ENCODE measurements at regions not wholly inside any gene's neighbourhood (a gene's known extent, or its start where the extent isn't known, plus 50 kb on each side); places are given as distances from the start of the nearest gene placed in this dataset.

DNA sequence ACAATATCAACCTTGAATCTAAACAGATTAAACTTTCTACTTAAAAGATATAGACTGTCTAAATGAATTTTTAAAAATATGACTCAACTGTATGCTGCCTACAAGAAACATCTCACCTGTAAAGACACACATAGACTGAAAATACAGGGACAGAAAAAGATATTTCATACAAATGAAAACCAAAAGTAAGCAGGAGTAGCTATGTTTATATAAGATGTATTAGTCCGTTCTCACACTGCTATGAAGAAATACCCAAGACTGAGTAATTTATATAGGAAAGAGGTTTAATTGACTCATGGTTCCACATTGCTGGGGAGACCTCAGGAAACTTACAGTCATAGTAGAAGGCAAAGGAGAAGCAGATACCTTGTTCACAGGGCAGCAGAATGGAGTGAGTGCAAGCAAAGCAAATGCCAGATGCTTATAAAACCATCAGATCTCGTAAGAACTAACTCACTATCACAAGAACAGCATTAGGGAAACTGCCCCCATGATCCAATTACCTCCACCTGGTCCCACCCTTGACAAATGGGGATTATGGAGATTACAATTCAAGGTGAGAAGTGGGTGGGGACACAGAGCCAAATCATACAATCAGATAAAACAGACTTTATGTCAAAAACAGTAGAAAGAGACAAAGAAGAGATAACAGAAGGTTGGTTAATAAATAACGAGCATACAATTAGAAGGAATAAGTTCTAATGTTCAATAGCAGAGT lies 214.4 kb upstream of the SLC39A10 start:
- no peak for TF ChIP-seq TAF1 (IDR thresholded peaks at IDR 0.05; ENCODE audit: borderline replicate concordance, low read depth, low read length)
- TF ChIP-seq POLR2A (IDR thresholded peaks at IDR 0.05; ENCODE audit: low read depth, low read length), result no peak
- no peak for TF ChIP-seq POLR2AphosphoS5 (IDR thresholded peaks at IDR 0.05; ENCODE audit: low read depth, low read length)

Measured in GM12892 (cell line).